ENCODE measurements at regions not wholly inside any gene's neighbourhood (a gene's known extent, or its start where the extent isn't known, plus 50 kb on each side); places are given as distances from the start of the nearest gene placed in this dataset.
A peak's percentile ranks its signal among the peaks of the same experiment; 100 is the strongest.

DNA sequence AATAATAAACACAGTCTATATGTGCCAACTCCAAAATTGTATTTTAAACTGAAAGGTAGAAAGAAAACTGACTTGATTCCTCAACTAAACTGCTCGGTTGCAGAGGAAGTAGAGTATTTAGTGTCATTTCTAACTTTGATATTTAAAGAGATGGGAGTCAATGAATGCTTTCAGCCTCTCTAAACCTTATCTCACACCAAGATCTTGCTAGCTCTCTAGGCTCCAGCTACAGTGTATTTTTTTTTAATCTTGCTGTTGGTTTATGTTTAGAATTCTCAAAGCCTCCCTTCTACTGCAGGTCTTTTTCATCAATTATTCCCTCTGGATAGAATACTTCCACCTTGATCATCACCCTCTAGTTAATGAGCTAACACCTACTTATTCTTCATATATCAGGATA is 419.4 kb upstream of the ZNF462 start:
- TF ChIP-seq, protein P1, sequence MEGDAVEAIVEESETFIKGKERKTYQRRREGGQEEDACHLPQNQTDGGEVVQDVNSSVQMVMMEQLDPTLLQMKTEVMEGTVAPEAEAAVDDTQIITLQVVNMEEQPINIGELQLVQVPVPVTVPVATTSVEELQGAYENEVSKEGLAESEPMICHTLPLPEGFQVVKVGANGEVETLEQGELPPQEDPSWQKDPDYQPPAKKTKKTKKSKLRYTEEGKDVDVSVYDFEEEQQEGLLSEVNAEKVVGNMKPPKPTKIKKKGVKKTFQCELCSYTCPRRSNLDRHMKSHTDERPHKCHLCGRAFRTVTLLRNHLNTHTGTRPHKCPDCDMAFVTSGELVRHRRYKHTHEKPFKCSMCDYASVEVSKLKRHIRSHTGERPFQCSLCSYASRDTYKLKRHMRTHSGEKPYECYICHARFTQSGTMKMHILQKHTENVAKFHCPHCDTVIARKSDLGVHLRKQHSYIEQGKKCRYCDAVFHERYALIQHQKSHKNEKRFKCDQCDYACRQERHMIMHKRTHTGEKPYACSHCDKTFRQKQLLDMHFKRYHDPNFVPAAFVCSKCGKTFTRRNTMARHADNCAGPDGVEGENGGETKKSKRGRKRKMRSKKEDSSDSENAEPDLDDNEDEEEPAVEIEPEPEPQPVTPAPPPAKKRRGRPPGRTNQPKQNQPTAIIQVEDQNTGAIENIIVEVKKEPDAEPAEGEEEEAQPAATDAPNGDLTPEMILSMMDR (IDR thresholded peaks at IDR 0.05) = no peak
- DNase-seq (ENCODE audit: low spot score) = no peak
- no peaks in the 10 kb centered on the region for H3K9me3 ChIP-seq

DNA sequence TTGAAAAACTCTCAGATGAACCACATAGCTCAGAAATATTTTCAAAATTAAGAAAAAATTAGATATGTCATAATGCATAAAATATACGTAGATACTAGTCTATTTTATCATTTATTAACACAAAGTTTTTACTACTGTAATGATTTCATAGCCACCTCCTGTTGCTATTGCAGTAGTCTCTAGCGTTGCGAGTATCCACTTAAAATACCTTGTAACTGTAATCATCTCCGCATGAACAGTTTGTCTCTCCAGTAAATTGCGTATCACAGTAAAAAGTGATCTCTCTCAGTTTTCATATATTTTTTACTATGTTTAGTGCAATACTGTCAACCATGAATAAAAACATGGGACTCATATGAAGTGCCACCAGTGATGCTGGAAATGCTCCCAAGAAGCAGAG is 417.9 kb upstream of the ZNF462 start:
- Histone ChIP-seq H3K27me3 (no peaks in the 10 kb centered on the region), H3K27ac (no peak overlapping the region), H3K4me1 (peaks cover 0 to 8% of the 10 kb centered on the region in 2 donors), H3K9me3 (no peaks in the 10 kb centered on the region), H3K4me3 (no peak overlapping the region), H3K36me3 (no peaks in the 10 kb centered on the region)
- DNase-seq (ENCODE audit: low spot score) = no peak
- TF ChIP-seq, protein P1 (IDR thresholded peaks at IDR 0.05) = no peak

More for the DNA sequence above, 419.4 kb upstream of the ZNF462 start:
- Histone ChIP-seq H3K27me3 (no peaks in the 10 kb centered on the region), H3K4me3 (no peak overlapping the region), H3K4me1 (peaks cover 0 to 6% of the 10 kb centered on the region in 2 donors), H3K27ac (no peak overlapping the region), H3K36me3 (no peaks in the 10 kb centered on the region)

DNA sequence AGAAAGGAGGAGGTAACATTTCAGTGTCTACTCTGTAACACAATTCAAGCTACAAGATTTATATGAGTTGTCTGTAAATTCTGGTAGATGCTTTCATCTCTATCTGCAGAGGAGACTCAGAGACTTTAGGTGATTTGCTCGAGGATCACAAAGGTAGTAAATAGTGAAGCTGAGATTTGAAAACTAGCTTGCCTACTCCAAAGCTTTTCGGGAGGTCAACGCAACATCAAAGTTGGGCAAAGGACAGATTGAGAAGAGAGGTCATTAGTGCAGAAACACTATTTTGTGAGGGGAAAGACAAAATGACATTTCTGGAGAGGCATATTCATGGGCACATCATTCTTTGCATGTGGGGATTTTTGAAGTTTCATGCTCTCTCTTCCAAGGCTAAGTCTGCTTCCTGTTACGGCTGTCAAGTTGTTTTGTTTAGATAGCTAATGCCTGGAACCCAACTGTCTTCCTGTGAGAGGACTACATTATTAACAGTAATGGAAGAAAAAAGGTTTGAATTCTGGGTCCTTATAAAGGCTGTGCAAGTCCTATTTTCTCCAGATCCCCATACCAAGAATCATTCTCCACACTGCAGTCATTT is 413.5 kb upstream of the ZNF462 start:
- TF ChIP-seq, protein P1 (IDR thresholded peaks at IDR 0.05) = no peak
- Histone ChIP-seq H3K36me3 (no peaks in the 10 kb centered on the region), H3K4me1 (peaks cover 0 to 11% of the 10 kb centered on the region in 2 donors), H3K4me3 (no peak overlapping the region), H3K27me3 (no peaks in the 10 kb centered on the region), H3K27ac (peak overlapping the region; percentile 57 to 66), H3K9me3 (no peaks in the 10 kb centered on the region)
- no peak for DNase-seq (ENCODE audit: low spot score)

DNA sequence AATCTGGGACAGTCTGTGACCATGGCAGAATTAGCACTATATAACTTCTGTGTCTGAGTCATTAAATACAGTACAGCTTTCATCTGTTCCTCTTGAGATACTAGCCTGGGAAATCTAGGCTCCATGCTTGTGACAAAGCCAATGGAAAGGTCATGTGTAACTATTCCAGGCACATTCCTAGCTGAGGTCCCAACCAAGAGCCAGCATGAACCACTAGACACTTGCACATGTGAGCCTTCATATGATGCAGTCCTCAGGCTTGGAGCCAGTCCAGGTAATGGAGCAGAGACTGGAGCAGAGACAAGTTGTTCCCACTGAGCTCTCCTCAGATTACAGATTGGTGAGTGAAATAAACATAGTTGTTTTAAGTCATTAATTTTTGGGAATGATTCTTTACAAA is 412.4 kb upstream of the ZNF462 start:
- Histone ChIP-seq H3K4me3 (no peak overlapping the region), H3K4me1 (peaks cover 0 to 11% of the 10 kb centered on the region in 2 donors), H3K27ac (peak overlapping the region; percentile 63 to 66), H3K36me3 (no peaks in the 10 kb centered on the region), H3K9me3 (no peaks in the 10 kb centered on the region), H3K27me3 (no peaks in the 10 kb centered on the region)
- peak; percentile 65 for DNase-seq (ENCODE audit: low spot score)
- TF ChIP-seq, protein P1 (IDR thresholded peaks at IDR 0.05) = no peak

DNA sequence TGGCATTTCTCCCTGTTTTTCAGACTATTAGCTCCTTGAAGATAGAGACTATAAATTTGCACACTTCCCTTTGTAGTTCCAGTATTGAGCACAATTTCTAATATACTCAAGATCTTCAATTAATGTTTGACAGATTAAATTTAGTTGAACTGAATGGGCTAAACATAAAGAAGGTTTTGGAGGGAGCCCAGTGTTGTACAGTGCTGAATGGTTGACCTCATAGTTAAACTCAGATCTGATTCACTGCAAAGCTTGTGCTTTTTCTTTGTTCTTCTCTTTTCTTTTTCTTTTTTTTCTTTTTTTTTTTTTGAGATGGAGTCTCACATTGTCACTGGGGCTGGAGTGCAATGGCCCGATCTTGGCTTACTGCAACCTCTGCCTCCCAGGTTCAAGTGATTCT is 411.7 kb upstream of the ZNF462 start:
- Histone ChIP-seq H3K4me3 (no peak overlapping the region), H3K27ac (peak overlapping the region in 1 of 2 donors; percentile 63)

More for the DNA sequence above, 411.7 kb upstream of the ZNF462 start:
- DNase-seq (ENCODE audit: low spot score) = no peak
- Histone ChIP-seq H3K9me3 (no peaks in the 10 kb centered on the region), H3K36me3 (no peaks in the 10 kb centered on the region), H3K4me1 (peaks cover 0 to 11% of the 10 kb centered on the region in 2 donors), H3K27me3 (no peaks in the 10 kb centered on the region)
- TF ChIP-seq, protein P1 (IDR thresholded peaks at IDR 0.05) = no peak

Data from right atrium auricular region (tissue), 2 donors.